Thyroid gland (tissue), 4 donors: ENCODE measurements at regions not wholly inside any gene's neighbourhood (a gene's known extent, or its start where the extent isn't known, plus 50 kb on each side); places are given as distances from the start of the nearest gene placed in this dataset.

Experiments used
- CTCF ChIP-seq, 6 experiments: fragments of 200-600 bp in 3 of 6; fragments of 450-650 bp in 3 of 6; sonication (generic) in 3 of 6; IDR thresholded peaks; one replicate each; pipeline ENCODE4 v1.5.1; 2016 to 2019; ENCODE audit warnings: antibody characterized with exemption in 6 of 6, mild to moderate bottlenecking in 2 of 6, inconsistent platforms in 1 of 6, moderate library complexity in 1 of 6
- POLR2A ChIP-seq, 2 donors: fragments of 450-650 bp; IDR thresholded peaks; one replicate each; pipeline ENCODE4 v1.6.1; 2017; ENCODE audit warnings: antibody characterized with exemption in 2 of 2, mild to moderate bottlenecking in 2 of 2, moderate library complexity in 1 of 2

GRCh38 chr2:59018737-59019136 is 777.6 kb upstream of the FANCL start:
- TF ChIP-seq POLR2A (IDR thresholded peaks at IDR 0.05) (no peak), CTCF (IDR thresholded peaks at IDR 0.05) (no peak)
